ENCODE measurements at regions not wholly inside any gene's neighbourhood (a gene's known extent, or its start where the extent isn't known, plus 50 kb on each side); places are given as distances from the start of the nearest gene placed in this dataset.

GRCh38 chr1:194950584-194950983 is 1657.7 kb downstream of the KCNT2 start:
- TF ChIP-seq EZH2 (IDR thresholded peaks at IDR 0.05; ENCODE audit: low read depth) = no peak
- TF ChIP-seq, protein P1, sequence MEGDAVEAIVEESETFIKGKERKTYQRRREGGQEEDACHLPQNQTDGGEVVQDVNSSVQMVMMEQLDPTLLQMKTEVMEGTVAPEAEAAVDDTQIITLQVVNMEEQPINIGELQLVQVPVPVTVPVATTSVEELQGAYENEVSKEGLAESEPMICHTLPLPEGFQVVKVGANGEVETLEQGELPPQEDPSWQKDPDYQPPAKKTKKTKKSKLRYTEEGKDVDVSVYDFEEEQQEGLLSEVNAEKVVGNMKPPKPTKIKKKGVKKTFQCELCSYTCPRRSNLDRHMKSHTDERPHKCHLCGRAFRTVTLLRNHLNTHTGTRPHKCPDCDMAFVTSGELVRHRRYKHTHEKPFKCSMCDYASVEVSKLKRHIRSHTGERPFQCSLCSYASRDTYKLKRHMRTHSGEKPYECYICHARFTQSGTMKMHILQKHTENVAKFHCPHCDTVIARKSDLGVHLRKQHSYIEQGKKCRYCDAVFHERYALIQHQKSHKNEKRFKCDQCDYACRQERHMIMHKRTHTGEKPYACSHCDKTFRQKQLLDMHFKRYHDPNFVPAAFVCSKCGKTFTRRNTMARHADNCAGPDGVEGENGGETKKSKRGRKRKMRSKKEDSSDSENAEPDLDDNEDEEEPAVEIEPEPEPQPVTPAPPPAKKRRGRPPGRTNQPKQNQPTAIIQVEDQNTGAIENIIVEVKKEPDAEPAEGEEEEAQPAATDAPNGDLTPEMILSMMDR (conservative IDR thresholded peaks at IDR 0.05) = no peak

Measured in PC-9 (cell line).